Pancreas (tissue), 10 donors: ENCODE measurements at regions not wholly inside any gene's neighbourhood (a gene's known extent, or its start where the extent isn't known, plus 50 kb on each side); places are given as distances from the start of the nearest gene placed in this dataset.

Experiments
- ATAC-seq, 4 donors: fragments of 200-7000 bp; cut with Tn5 transposase; one replicate each; pipeline versions ENCODE4 v1.8.0 to v1.9.1; 2020; ENCODE audit warnings: mild to moderate bottlenecking in 4 of 4, moderate library complexity in 4 of 4
- DNase-seq, 6 donors: peaks; one replicate each; pipeline ENCODE4 v3.0.0-alpha.2; 2020
- FAIRE-seq: peaks from 2 replicates; lab custom pipeline; 2012; peaks lifted over from hg19 to GRCh38; lab: Jason Lieb, UNC
- H3K27ac ChIP-seq, 4 donors: fragments of 200-600 bp; sonication (generic); 1 replicate in 3 of 4; 2 replicates in 1 of 4; pipeline versions ENCODE4 v1.5.0 to v1.8.0; 2020
- H3K27me3 ChIP-seq, 4 donors: fragments of 200-600 bp; one replicate each; pipeline ENCODE4 v1.8.0; 2021
- H3K36me3 ChIP-seq, 3 donors: fragments of 200-600 bp; sonication (generic) in 1 of 3; one replicate each; pipeline versions ENCODE4 v1.5.0 to v1.8.0; 2020 to 2021
- H3K4me1 ChIP-seq, 3 donors: fragments of 200-600 bp; one replicate each; pipeline ENCODE4 v1.8.0; 2021
- H3K4me3 ChIP-seq, 4 donors: fragments of 200-600 bp; sonication (generic) in 2 of 4; one replicate each; pipeline versions ENCODE4 v1.5.0 to v1.8.0; 2020 to 2021
- H3K9me3 ChIP-seq, 4 donors: fragments of 200-600 bp; one replicate each; pipeline ENCODE4 v1.8.0; 2021
- CTCF ChIP-seq, 4 donors: fragments of 200-600 bp; sonication (generic) in 3 of 4; IDR thresholded peaks; one replicate each; pipeline versions ENCODE4 v1.5.0 to v1.8.0; 2021; ENCODE audit warnings: antibody characterized with exemption in 4 of 4
- WGBS, 2 donors: extraction: QIAGEN DNeasy Blood & Tissue Kit; methylation state at CpG; one replicate each; pipeline ENCODE4 v1.1.7; 2013; 5-methylcytosine and 5-hydroxymethylcytosine counted together
- intact Hi-C, 3 donors: fragments of 100-400 bp; cut with DNase I; formaldehyde crosslinking; loops; one replicate each; pipeline versions ENCODE4 v1.11.1 to v1.14.2; 2022
- donor health status: healthy with polysubstance abuse.
- donor health status: DM: no; HTN: no; CAD: no; lungs with moderate emphysema.
- donor health status: DM: no; HTN: no; CAD: no.
- donor health status: control.
- donor health status: control.
- donor health status: Bipolar disorder and iron deficiency.
- donor health status: DM: yes; HTN: yes; CAD: no.
- donor health status: DM: no; HTN: no; CAD: no.
- donor health status: DM: no; HTN: no; CAD: no.
- donor health status: DM: yes; HTN: yes; CAD: no.

GRCh38 chr2:217182926-217183325, 323.1 kb upstream of the TNP1 start:
- Histone ChIP-seq H3K4me1 (no peaks in the 10 kb centered on the region), H3K27me3 (no peaks in the 10 kb centered on the region), H3K27ac (no peak overlapping the region), H3K4me3 (no peak overlapping the region), H3K36me3 (no peaks in the 10 kb centered on the region), H3K9me3 (no peaks in the 10 kb centered on the region)
- no peak for DNase-seq
- intact Hi-C loops = no loop called here
- ATAC-seq = peak in 2 of 4 donors; percentile 60 to 63
- FAIRE-seq = no peak
- WGBS, 2 donors = 53 to 67% methylated on average over 3 of the region's 3 CpGs
- TF ChIP-seq CTCF (IDR thresholded peaks at IDR 0.05) = no peak

- no peak for ATAC-seq
- intact Hi-C loops = no loop called here
- no peak for DNase-seq
- Histone ChIP-seq H3K9me3 (no peaks in the 10 kb centered on the region), H3K4me1 (no peaks in the 10 kb centered on the region), H3K36me3 (no peaks in the 10 kb centered on the region), H3K27me3 (no peaks in the 10 kb centered on the region), H3K27ac (no peak overlapping the region), H3K4me3 (no peak overlapping the region)
- no peak for TF ChIP-seq CTCF (IDR thresholded peaks at IDR 0.05)
- no peak for FAIRE-seq
Measured at GRCh38 chr2:217181512-217181911, 321.6 kb upstream of the TNP1 start.

- no peaks in the 10 kb centered on the region for H3K9me3 ChIP-seq
- WGBS, 2 donors = 65 to 75% methylated on average over 2 of the region's 2 CpGs
- H3K4me3 ChIP-seq = no peak overlapping the region
- H3K4me1 ChIP-seq = no peaks in the 10 kb centered on the region
- ATAC-seq = no peak
- no peaks in the 10 kb centered on the region for H3K36me3 ChIP-seq
- TF ChIP-seq CTCF (IDR thresholded peaks at IDR 0.05) = no peak
- intact Hi-C loops = no loop called here
- DNase-seq = no peak
- no peaks in the 10 kb centered on the region for H3K27me3 ChIP-seq
- FAIRE-seq = no peak
- H3K27ac ChIP-seq = no peak overlapping the region
Measured at GRCh38 chr2:217179854-217180253, 320.0 kb upstream of the TNP1 start.

GRCh38 chr2:217178341-217178740, 318.5 kb upstream of the TNP1 start:
- H3K36me3 ChIP-seq = no peaks in the 10 kb centered on the region
- TF ChIP-seq CTCF (IDR thresholded peaks at IDR 0.05) = no peak
- H3K27ac ChIP-seq = no peak overlapping the region
- H3K27me3 ChIP-seq = no peaks in the 10 kb centered on the region
- no peak overlapping the region for H3K4me3 ChIP-seq
- no peaks in the 10 kb centered on the region for H3K4me1 ChIP-seq
- intact Hi-C loops = no loop called here
- DNase-seq (no peak), FAIRE-seq (no peak), ATAC-seq (no peak)
- no peaks in the 10 kb centered on the region for H3K9me3 ChIP-seq

GRCh38 chr2:217177720-217178119, 317.9 kb upstream of the TNP1 start:
- no peak for TF ChIP-seq CTCF (IDR thresholded peaks at IDR 0.05)
- Histone ChIP-seq H3K27ac (no peak overlapping the region), H3K4me1 (no peaks in the 10 kb centered on the region), H3K27me3 (no peaks in the 10 kb centered on the region), H3K4me3 (no peak overlapping the region), H3K36me3 (no peaks in the 10 kb centered on the region), H3K9me3 (no peaks in the 10 kb centered on the region)
- FAIRE-seq = no peak
- intact Hi-C loops = no loop called here
- ATAC-seq = no peak
- DNase-seq = no peak
